Bronchial epithelial cell (primary cell): ENCODE measurements at regions not wholly inside any gene's neighbourhood (a gene's known extent, or its start where the extent isn't known, plus 50 kb on each side); places are given as distances from the start of the nearest gene placed in this dataset.

Experiments used
- DNase-seq: peaks from one replicate; pipeline ENCODE4 v3.0.0-alpha.2; 2010; ENCODE audit warnings: low read depth
- FAIRE-seq: peaks from 2 replicates; lab custom pipeline; 2011; peaks lifted over from hg19 to GRCh38; lab: Jason Lieb, UNC
- H3K27me3 ChIP-seq: 2 replicates; pipeline ENCODE4 v1.5.1; 2011; ENCODE audit warnings: low read length; ENCODE audit not compliant: control insufficient read depth, insufficient read depth
- H3K36me3 ChIP-seq: 2 replicates; pipeline ENCODE4 v1.5.1; 2011; ENCODE audit warnings: low read length; ENCODE audit not compliant: control insufficient read depth, insufficient read depth
- H3K4me3 ChIP-seq: 2 replicates; pipeline ENCODE4 v1.5.1; 2011; ENCODE audit warnings: mild to moderate bottlenecking, low read depth, low read length, control low read depth
- TF ChIP-seq, protein P1 (sequence below): IDR thresholded peaks from 2 replicates; pipeline ENCODE4 v1.5.1; 2011; ENCODE audit warnings: mild to moderate bottlenecking, moderate library complexity, low read length, control low read depth, inconsistent platforms; ENCODE audit not compliant: insufficient read depth, severe bottlenecking

DNA sequence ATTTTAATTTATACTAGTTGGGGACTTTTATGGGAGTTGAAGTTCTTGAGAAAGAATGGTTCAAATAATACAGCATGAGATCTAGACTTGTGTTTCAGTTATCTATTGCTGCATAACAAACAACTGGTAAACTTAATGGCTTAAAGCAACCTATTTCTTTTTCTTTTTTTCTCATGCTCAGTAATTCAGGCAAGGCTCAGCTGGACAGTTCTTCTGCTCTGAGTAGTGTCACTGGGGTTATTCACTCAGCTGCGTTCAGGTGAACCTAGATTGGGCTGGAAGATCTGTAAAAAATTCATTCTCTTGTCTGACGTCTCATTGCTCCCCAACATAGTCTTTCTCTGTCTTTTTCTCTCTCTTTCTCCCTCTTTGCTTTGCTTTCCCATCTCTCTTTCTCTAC, 291.7 kb downstream of the GBA3 start:
- H3K36me3 ChIP-seq = no peaks in the 10 kb centered on the region
- FAIRE-seq = no peak
- TF ChIP-seq, protein P1, sequence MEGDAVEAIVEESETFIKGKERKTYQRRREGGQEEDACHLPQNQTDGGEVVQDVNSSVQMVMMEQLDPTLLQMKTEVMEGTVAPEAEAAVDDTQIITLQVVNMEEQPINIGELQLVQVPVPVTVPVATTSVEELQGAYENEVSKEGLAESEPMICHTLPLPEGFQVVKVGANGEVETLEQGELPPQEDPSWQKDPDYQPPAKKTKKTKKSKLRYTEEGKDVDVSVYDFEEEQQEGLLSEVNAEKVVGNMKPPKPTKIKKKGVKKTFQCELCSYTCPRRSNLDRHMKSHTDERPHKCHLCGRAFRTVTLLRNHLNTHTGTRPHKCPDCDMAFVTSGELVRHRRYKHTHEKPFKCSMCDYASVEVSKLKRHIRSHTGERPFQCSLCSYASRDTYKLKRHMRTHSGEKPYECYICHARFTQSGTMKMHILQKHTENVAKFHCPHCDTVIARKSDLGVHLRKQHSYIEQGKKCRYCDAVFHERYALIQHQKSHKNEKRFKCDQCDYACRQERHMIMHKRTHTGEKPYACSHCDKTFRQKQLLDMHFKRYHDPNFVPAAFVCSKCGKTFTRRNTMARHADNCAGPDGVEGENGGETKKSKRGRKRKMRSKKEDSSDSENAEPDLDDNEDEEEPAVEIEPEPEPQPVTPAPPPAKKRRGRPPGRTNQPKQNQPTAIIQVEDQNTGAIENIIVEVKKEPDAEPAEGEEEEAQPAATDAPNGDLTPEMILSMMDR = no peak
- DNase-seq = no peak
- H3K4me3 ChIP-seq = no peak overlapping the region
- no peaks in the 10 kb centered on the region for H3K27me3 ChIP-seq

DNA sequence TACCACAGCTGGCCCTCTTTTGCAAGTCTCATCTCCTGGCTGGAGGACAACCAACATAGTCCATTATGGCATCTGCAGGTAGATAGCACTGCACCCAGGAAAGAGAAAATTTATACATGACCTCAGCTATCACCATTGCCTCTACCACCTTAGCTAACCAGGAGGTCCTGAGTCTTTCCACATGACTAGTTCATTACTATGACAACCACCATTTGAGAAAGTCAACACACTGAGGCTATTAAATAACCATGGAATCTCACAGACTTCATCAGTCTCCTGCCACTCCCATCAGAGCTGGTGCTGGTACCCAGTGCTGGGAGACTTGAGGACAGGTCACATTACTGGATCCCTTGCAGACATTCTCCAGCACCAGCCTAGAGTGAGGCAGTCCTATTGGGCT, 285.9 kb downstream of the GBA3 start:
- TF ChIP-seq, protein P1 = no peak
- H3K4me3 ChIP-seq = no peak overlapping the region
- no peaks in the 10 kb centered on the region for H3K36me3 ChIP-seq
- no peaks in the 10 kb centered on the region for H3K27me3 ChIP-seq
- DNase-seq = no peak
- FAIRE-seq = no peak

DNA sequence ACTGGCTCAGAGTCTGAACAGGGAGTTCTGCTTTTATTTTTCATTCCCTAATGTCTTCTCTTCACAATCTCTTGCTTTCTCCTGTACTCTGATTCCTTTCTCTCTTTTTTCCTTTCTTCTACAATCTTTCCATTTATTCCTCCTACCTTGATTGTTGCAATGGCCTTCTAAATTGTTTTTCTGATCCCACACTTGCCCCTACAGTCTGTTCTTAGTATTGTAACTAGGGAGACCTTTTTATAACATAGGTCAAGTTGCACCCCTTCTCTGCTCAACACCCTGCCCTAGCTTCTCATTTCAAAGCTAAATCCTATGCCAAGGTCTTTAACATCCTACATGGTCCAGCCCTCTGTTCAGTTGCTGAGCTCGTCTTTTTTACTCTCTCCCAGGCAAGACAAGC, 277.9 kb downstream of the GBA3 start:
- no peaks in the 10 kb centered on the region for H3K36me3 ChIP-seq
- FAIRE-seq = no peak
- H3K4me3 ChIP-seq = no peak overlapping the region
- H3K27me3 ChIP-seq = no peaks in the 10 kb centered on the region
- no peak for DNase-seq
- TF ChIP-seq, protein P1 = no peak

DNA sequence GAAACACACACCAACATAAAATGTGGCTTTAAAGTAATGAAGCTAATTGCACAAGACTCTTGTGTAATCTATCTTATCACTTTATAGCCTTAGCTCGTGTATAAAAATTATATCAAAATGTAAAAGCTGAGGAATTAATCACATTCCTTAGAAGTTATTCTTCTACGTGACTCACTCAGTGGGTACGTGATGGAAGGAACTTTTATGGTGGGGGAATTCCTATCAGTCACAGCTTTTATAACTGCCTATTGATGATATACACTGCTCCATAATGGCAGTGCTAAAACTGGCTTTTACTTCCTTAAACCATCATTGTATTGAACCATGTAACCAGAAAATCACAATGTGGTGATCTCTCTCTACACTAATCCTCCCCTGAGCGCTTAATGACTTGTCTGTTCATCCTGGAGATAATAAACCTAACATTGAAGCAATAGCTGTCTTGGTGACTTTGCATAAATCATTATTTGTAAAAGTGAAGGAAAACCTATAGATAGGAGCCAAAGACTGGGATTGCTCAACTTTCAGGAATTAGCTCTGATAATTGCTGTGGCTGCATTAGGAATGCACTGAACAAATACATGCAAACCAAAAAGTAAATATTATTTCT, 276.7 kb downstream of the GBA3 start:
- TF ChIP-seq, protein P1 = no peak
- no peak for FAIRE-seq
- Histone ChIP-seq H3K4me3 (no peak overlapping the region), H3K36me3 (no peaks in the 10 kb centered on the region), H3K27me3 (no peaks in the 10 kb centered on the region)
- DNase-seq = peak; percentile 67

DNA sequence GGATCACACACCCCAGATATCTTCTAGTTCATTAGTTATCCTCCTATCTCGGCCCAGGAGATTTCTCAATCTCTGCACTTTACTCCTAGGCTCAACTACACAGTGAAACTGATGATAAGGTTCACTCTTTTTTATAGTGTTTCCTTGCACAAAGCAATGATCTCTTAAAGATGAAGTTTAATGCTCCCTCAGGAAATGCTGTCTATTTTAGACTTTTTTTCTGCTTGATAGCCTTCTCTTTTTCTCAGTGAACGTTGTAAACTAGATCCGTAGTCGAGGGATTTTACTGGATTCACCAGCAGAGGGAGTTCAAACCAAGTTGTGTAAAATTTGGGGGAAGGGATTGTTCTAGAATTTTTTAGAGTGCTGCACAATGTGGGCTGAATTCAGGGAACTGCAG, 269.6 kb downstream of the GBA3 start:
- no peak overlapping the region for H3K4me3 ChIP-seq
- no peak for FAIRE-seq
- TF ChIP-seq, protein P1 = peak; percentile 44
- H3K36me3 ChIP-seq = no peaks in the 10 kb centered on the region
- peak; percentile 22 for DNase-seq
- H3K27me3 ChIP-seq = no peaks in the 10 kb centered on the region

DNA sequence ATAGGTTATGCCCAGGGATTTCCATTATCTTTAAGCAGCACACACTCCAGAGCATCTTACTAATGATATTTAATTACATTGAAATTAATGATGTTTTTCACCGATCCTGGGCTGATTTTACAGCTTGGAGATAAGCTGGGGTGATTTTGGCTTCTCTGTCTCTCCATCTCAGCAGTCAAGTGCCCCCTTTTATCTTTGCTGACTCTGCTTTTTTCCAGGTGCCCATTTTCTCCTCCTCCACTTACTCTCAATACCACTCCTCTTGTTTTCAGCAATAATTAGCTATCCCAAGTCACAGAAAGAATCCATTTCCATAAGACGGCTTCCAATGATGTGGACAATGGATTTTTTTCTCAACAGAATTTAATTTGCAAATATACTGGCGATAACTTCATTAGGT, 266.7 kb downstream of the GBA3 start:
- Histone ChIP-seq H3K27me3 (no peaks in the 10 kb centered on the region), H3K4me3 (no peak overlapping the region), H3K36me3 (no peaks in the 10 kb centered on the region)
- FAIRE-seq (no peak), DNase-seq (no peak)
- TF ChIP-seq, protein P1 = no peak
